Endodermal cell (in vitro differentiated cells): ENCODE measurements at regions not wholly inside any gene's neighbourhood (a gene's known extent, or its start where the extent isn't known, plus 50 kb on each side); places are given as distances from the start of the nearest gene placed in this dataset.

Experiments used
- DNase-seq: peaks from one replicate; pipeline ENCODE4 v3.0.0-alpha.2; 2017
- H3K27ac ChIP-seq: 2 replicates; pipeline ENCODE4 v1.5.1; 2013; ENCODE audit warnings: mild to moderate bottlenecking, low read depth, low read length, moderate library complexity
- H3K27me3 ChIP-seq: 2 replicates; pipeline ENCODE4 v1.6.1; 2013; ENCODE audit warnings: mild to moderate bottlenecking, low read length, moderate library complexity; ENCODE audit not compliant: insufficient read depth, control insufficient read depth, poor library complexity, severe bottlenecking
- H3K36me3 ChIP-seq: 2 replicates; pipeline ENCODE4 v1.7.0; 2013; ENCODE audit warnings: mild to moderate bottlenecking, low read length, moderate library complexity; ENCODE audit not compliant: control insufficient read depth, insufficient read depth
- H3K4me1 ChIP-seq: one replicate; pipeline ENCODE4 v1.7.0; 2013; ENCODE audit warnings: low read length; ENCODE audit not compliant: control insufficient read depth, insufficient read depth
- H3K4me3 ChIP-seq: 2 replicates; pipeline ENCODE4 v1.5.1; 2013; ENCODE audit warnings: mild to moderate bottlenecking, low read length, moderate library complexity
- H3K9ac ChIP-seq: 2 replicates; pipeline ENCODE4 v1.6.1; 2013; ENCODE audit warnings: mild to moderate bottlenecking, low read length, moderate library complexity; ENCODE audit not compliant: poor library complexity, severe bottlenecking; ENCODE audit errors: extremely low read depth
- H3K9me3 ChIP-seq: 2 replicates; pipeline ENCODE4 v1.6.1; 2013; ENCODE audit warnings: mild to moderate bottlenecking, low read length, moderate library complexity; ENCODE audit not compliant: control insufficient read depth
- H3K27ac Mint-ChIP-seq: 2 replicates; pipeline ENCODE4 v1.8.0; 2020; ENCODE audit warnings: mixed read lengths
- H3K27me3 Mint-ChIP-seq: 2 replicates; pipeline ENCODE4 v1.8.0; 2021; ENCODE audit warnings: mild to moderate bottlenecking, mixed read lengths; ENCODE audit not compliant: insufficient read depth
- H3K36me3 Mint-ChIP-seq: 2 replicates; pipeline ENCODE4 v1.8.0; 2020; ENCODE audit warnings: low read depth, mixed read lengths
- H3K4me1 Mint-ChIP-seq: 2 replicates; pipeline ENCODE4 v1.8.0; 2020; ENCODE audit warnings: mixed read lengths
- H3K4me3 Mint-ChIP-seq: 2 replicates; pipeline ENCODE4 v1.8.0; 2020; ENCODE audit warnings: mild to moderate bottlenecking, moderate library complexity, mixed read lengths
- H3K9me3 Mint-ChIP-seq: 2 replicates; pipeline ENCODE4 v1.8.0; 2020; ENCODE audit warnings: mild to moderate bottlenecking, mixed read lengths
- CTCF ChIP-seq: fragments of 200-600 bp; sonication (generic); conservative IDR thresholded peaks from 2 replicates; pipeline ENCODE4 v1.5.0; 2021; ENCODE audit warnings: antibody characterized with exemption, mild to moderate bottlenecking
- WGBS, 2 experiments: methylation state at CpG; one replicate each; pipeline versions ENCODE4 v1.1.5 to v1.1.7; 2013; ENCODE audit warnings: missing lambda C conversion rate in 2 of 2, mixed read lengths in 1 of 2; ENCODE audit not compliant: insufficient coverage in 1 of 2, insufficient read length in 1 of 2; 5-methylcytosine and 5-hydroxymethylcytosine counted together

DNA sequence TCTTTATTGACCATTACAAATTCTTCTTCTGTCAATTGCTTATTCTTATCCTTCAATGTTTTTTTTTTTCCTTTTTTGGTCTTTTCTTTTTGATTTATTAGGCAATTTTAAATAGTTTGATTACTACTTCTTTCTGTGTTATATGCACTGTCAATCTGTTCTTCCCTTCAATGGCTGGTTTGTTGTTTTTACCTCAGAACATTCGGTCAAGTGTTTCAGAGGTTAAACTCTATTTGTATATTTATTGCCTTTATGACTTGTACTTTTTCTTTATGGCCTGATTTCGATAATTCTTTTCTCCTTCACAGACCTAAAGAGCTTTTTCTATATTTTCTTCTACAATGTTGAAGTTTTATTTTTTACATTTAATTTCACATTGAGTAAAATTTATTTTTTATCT is 171.5 kb upstream of the AKR1E2 start:
- Histone ChIP-seq H3K9me3 (no peaks in the 10 kb centered on the region), H3K4me3 (no peak overlapping the region), H3K27ac (no peak overlapping the region), H3K4me1 (no peaks in the 10 kb centered on the region), H3K9ac (no peak overlapping the region), H3K36me3 (no peaks in the 10 kb centered on the region), H3K27me3 (no peaks in the 10 kb centered on the region)
- Mint-ChIP-seq H3K27me3 (no peaks in the 10 kb centered on the region), H3K36me3 (no peaks in the 10 kb centered on the region), H3K4me1 (peaks cover 2% of the 10 kb centered on the region), H3K4me3 (no peak overlapping the region), H3K9me3 (no peaks in the 10 kb centered on the region), H3K27ac (no peak overlapping the region)
- TF ChIP-seq CTCF: no peak
- DNase-seq: no peak
- 86% methylated on average over 2 of the region's 2 CpGs; no CpG with 5 or more reads in 1 of the 2 experiments for WGBS, 2 experiments

- no peaks in the 10 kb centered on the region for H3K36me3 ChIP-seq
- no peak for TF ChIP-seq CTCF
- 46 to 51% methylated on average over 5 to 8 of the region's 8 CpGs for WGBS, 2 experiments
- H3K9me3 ChIP-seq: no peaks in the 10 kb centered on the region
- no peak for DNase-seq
- Mint-ChIP-seq H3K36me3 (no peaks in the 10 kb centered on the region), H3K4me3 (no peak overlapping the region), H3K27me3 (no peaks in the 10 kb centered on the region), H3K9me3 (no peaks in the 10 kb centered on the region), H3K27ac (no peak overlapping the region), H3K4me1 (peaks cover 2% of the 10 kb centered on the region)
- no peak overlapping the region for H3K9ac ChIP-seq
- no peaks in the 10 kb centered on the region for H3K27me3 ChIP-seq
- no peaks in the 10 kb centered on the region for H3K4me1 ChIP-seq
- no peak overlapping the region for H3K27ac ChIP-seq
- H3K4me3 ChIP-seq: no peak overlapping the region
Observed at GRCh38 chr10:4653160-4653559, 172.8 kb upstream of the AKR1E2 start.

DNA sequence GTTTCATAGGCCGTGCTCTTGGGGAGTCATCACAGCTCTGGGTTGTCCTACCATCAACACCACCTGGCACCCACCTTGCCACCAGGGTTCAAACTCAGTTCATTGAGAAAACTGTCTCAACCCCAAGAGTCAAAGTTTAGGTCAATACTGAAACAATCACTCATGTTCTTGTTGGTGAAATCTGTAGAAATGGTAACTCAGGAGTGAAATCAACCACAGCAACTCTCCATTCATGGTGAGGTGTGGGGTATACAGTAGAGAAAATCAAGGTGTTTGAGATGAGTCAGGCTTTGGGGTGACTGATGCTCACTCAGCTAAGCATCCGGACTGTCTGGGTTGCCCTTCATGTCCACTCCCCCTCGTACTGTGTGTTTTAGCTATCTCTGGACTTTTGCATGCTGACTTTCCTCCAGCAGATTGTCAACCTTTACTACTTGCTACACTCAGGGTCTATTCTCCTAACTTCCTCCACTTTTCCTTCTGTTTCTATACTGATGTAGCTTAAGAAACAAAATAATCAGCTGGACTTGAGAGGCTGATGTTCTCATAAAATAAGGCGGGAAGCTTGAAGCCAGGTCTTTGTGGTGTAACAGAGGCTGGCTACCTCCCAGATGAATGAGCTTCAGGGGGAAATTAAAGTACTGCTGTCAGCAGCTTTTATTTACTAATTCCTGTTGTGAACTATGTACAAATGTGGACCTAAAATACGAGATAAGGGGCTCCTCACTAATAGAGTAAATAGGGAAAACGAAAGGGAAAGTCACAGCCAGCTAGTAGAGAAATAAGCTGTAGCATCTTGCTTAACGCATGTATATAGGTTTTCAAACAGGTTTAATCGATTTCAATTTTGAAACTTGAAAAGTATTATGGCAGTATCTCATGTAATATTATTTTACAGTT is 173.6 kb upstream of the AKR1E2 start:
- Histone ChIP-seq H3K27me3 (no peaks in the 10 kb centered on the region), H3K27ac (no peak overlapping the region), H3K4me3 (no peak overlapping the region), H3K36me3 (no peaks in the 10 kb centered on the region), H3K4me1 (no peaks in the 10 kb centered on the region), H3K9ac (no peak overlapping the region), H3K9me3 (no peaks in the 10 kb centered on the region)
- Mint-ChIP-seq H3K27me3 (no peaks in the 10 kb centered on the region), H3K4me3 (no peak overlapping the region), H3K27ac (no peak overlapping the region), H3K4me1 (peaks cover 2% of the 10 kb centered on the region), H3K36me3 (no peaks in the 10 kb centered on the region), H3K9me3 (no peaks in the 10 kb centered on the region)
- WGBS, 2 experiments: 86 to 88% methylated on average over 8 of the region's 8 CpGs
- TF ChIP-seq CTCF: no peak
- DNase-seq: no peak
